ENCODE measurements at regions not wholly inside any gene's neighbourhood (a gene's known extent, or its start where the extent isn't known, plus 50 kb on each side); places are given as distances from the start of the nearest gene placed in this dataset.

GRCh38 chr12:126064028-126064427 lies 998.8 kb downstream of the AACS start:
- no peak for TF ChIP-seq CTCF (IDR thresholded peaks at IDR 0.05)
- no peak for TF ChIP-seq EZH2 (IDR thresholded peaks at IDR 0.05; ENCODE audit: borderline replicate concordance, insufficient read depth, low read depth, low read length, poor library complexity, severe bottlenecking)

All from B cell (primary cell).